A549 (cell line): ENCODE measurements at regions not wholly inside any gene's neighbourhood (a gene's known extent, or its start where the extent isn't known, plus 50 kb on each side); places are given as distances from the start of the nearest gene placed in this dataset.

Source experiments
- ATAC-seq, 2 experiments: fragments of 200-7000 bp in 1 of 2; fragments of >200 bp in 1 of 2; cut with Nextera tagmentation in 1 of 2; cut with Tn5 transposase in 1 of 2; 3 replicates each; pipeline versions ENCODE4 v1.8.0 to v1.9.1; 2018 to 2020; ENCODE audit warnings: mild to moderate bottlenecking in 1 of 2, moderate library complexity in 1 of 2
- CTCF ChIA-PET: fragments of 300-600 bp; sonication (Branson Sonifier 250); formaldehyde crosslinking; extraction: SDS; loops from one replicate; lab custom pipeline; 2021; ENCODE audit warnings: antibody characterized with exemption, inconsistent platforms; lab: Yijun Ruan, JAX
- POLR2A ChIA-PET: fragments of 350-600 bp; formaldehyde crosslinking; extraction: SDS; loops from one replicate; lab custom pipeline; 2021; ENCODE audit warnings: antibody characterized with exemption, inconsistent platforms; lab: Yijun Ruan, JAX
- DNase-seq, 2 experiments: peaks; one replicate each; pipeline versions ENCODE4 v3.0.0 to v3.0.0-alpha.2; 2011 to 2016; ENCODE audit warnings: low read depth in 1 of 2, low spot score in 1 of 2
- FAIRE-seq: peaks from 2 replicates; lab custom pipeline; 2011; peaks lifted over from hg19 to GRCh38; lab: Jason Lieb, UNC
- H3K27ac ChIP-seq, 2 experiments: fragments of >200 bp; sonication (Bioruptor Twin); formaldehyde crosslinking; 3 replicates each; pipeline ENCODE4 v1.5.1; 2016 to 2017
- H3K4me1 ChIP-seq: fragments of >200 bp; sonication (Bioruptor Twin); formaldehyde crosslinking; 3 replicates; pipeline ENCODE4 v1.6.1; 2016
- H3K4me2 ChIP-seq: fragments of >200 bp; sonication (Bioruptor Twin); formaldehyde crosslinking; 3 replicates; pipeline ENCODE4 v1.6.1; 2016
- H3K4me3 ChIP-seq: fragments of >200 bp; sonication (Bioruptor Twin); formaldehyde crosslinking; 3 replicates; pipeline ENCODE4 v1.5.1; 2016
- H3K9me3 ChIP-seq: fragments of >200 bp; sonication (Bioruptor Twin); formaldehyde crosslinking; 3 replicates; pipeline ENCODE4 v1.6.1; 2016
- ATOH8 ChIP-seq: fragments of 250-450 bp; sonication (Bioruptor Pico); IDR thresholded peaks from 2 replicates; pipeline ENCODE4 v1.5.0; 2020; ENCODE audit warnings: low read depth, mild to moderate bottlenecking, moderate library complexity
- CHD4 ChIP-seq: fragments of 200-600 bp; sonication (generic); IDR thresholded peaks from 2 replicates; pipeline ENCODE4 v1.6.1; 2016; ENCODE audit warnings: antibody characterized with exemption, mild to moderate bottlenecking, borderline replicate concordance
- ELK1 ChIP-seq: fragments of 150-350 bp; IDR thresholded peaks from 2 replicates; pipeline ENCODE4 v1.6.1; 2014; ENCODE audit warnings: low read depth, mild to moderate bottlenecking, low read length
- EP300 ChIP-seq, 2 experiments: fragments of >200 bp; sonication (Bioruptor Twin); formaldehyde crosslinking; IDR thresholded peaks; 2 replicates in 1 of 2; 3 replicates in 1 of 2; pipeline ENCODE4 v1.6.1; 2016 to 2017
- FOSL2 ChIP-seq, 2 experiments: fragments of 450-650 bp in 1 of 2; fragments of >200 bp in 1 of 2; sonication (Bioruptor Twin) in 1 of 2; formaldehyde crosslinking; IDR thresholded peaks; 2 replicates each; pipeline versions ENCODE4 v1.5.0 to v1.6.1; 2016 to 2020; ENCODE audit warnings: mild to moderate bottlenecking in 1 of 2, moderate library complexity in 1 of 2
- HDAC2 ChIP-seq: fragments of 200-600 bp; sonication (generic); IDR thresholded peaks from 2 replicates; pipeline ENCODE4 v1.6.1; 2016
- HMGXB4 ChIP-seq: fragments of 250-450 bp; sonication (Bioruptor Pico); IDR thresholded peaks from 2 replicates; pipeline ENCODE4 v1.5.0; 2021; ENCODE audit warnings: mild to moderate bottlenecking, moderate library complexity, borderline replicate concordance
- MAFK ChIP-seq: fragments of 450-650 bp; IDR thresholded peaks from 2 replicates; pipeline ENCODE4 v1.6.1; 2014; ENCODE audit not compliant: partially characterized antibody
- MAX ChIP-seq: IDR thresholded peaks from 2 replicates; pipeline ENCODE4 v1.6.1; 2012
- MYC ChIP-seq: IDR thresholded peaks from 2 replicates; pipeline ENCODE4 v1.6.1; 2012; ENCODE audit warnings: mild to moderate bottlenecking, inconsistent platforms, low read length, improper control_type of control experiment, borderline replicate concordance
- PBX3 ChIP-seq: IDR thresholded peaks from 2 replicates; pipeline ENCODE4 v1.6.1; 2012
- SREBF2 ChIP-seq: fragments of 450-650 bp; IDR thresholded peaks from 2 replicates; pipeline ENCODE4 v1.6.1; 2014; ENCODE audit warnings: mild to moderate bottlenecking, moderate library complexity
- TFCP2L1 ChIP-seq: fragments of 250-450 bp; sonication (Bioruptor Pico); IDR thresholded peaks from 2 replicates; pipeline ENCODE4 v1.5.0; 2021; ENCODE audit warnings: mild to moderate bottlenecking
- TP53 ChIP-seq: fragments of 250-450 bp; sonication (Bioruptor Pico); IDR thresholded peaks from 2 replicates; pipeline ENCODE4 v1.5.0; 2021; ENCODE audit warnings: mild to moderate bottlenecking, moderate library complexity
- ZFP36 ChIP-seq: fragments of 450-650 bp; IDR thresholded peaks from 2 replicates; pipeline ENCODE4 v1.6.1; 2014; ENCODE audit warnings: borderline replicate concordance; ENCODE audit not compliant: partially characterized antibody
- ZSCAN20 ChIP-seq: fragments of 250-450 bp; sonication (Bioruptor Pico); IDR thresholded peaks from 2 replicates; pipeline ENCODE4 v1.8.0; 2022; ENCODE audit warnings: mild to moderate bottlenecking, moderate library complexity
- WGBS: methylation state at CpG from one replicate; pipeline ENCODE4 v1.1.6; 2017; ENCODE audit errors: missing lambda C conversion rate; 5-methylcytosine and 5-hydroxymethylcytosine counted together
- TF ChIP-seq, protein P1 (sequence below): fragments of >200 bp; sonication (Bioruptor Twin); formaldehyde crosslinking; IDR thresholded peaks from 3 replicates; pipeline ENCODE4 v1.6.1; 2016
- TF ChIP-seq, protein P2 (sequence below): fragments of >200 bp; sonication (Bioruptor Twin); formaldehyde crosslinking; IDR thresholded peaks from 2 replicates; pipeline ENCODE4 v1.6.1; 2016
- TF ChIP-seq, protein P3 (sequence below): fragments of >200 bp; sonication (Bioruptor Twin); formaldehyde crosslinking; IDR thresholded peaks from 3 replicates; pipeline ENCODE4 v1.5.1; 2016

- TF ChIP-seq ATOH8, result no peak
- TF ChIP-seq TP53 (CRISPR knock-in tag), result no peak
- no peak for TF ChIP-seq ZSCAN20 (CRISPR knock-in tag)
- no peak for TF ChIP-seq SREBF2
- no peak for TF ChIP-seq FOSL2 (IDR thresholded peaks at IDR 0.05)
- TF ChIP-seq FOSL2 (CRISPR knock-in tag; IDR thresholded peaks at IDR 0.05), result no peak
Observed at GRCh38 chr21:36543924-36544323, 64.0 kb upstream of the CLDN14 start (continued).

DNA sequence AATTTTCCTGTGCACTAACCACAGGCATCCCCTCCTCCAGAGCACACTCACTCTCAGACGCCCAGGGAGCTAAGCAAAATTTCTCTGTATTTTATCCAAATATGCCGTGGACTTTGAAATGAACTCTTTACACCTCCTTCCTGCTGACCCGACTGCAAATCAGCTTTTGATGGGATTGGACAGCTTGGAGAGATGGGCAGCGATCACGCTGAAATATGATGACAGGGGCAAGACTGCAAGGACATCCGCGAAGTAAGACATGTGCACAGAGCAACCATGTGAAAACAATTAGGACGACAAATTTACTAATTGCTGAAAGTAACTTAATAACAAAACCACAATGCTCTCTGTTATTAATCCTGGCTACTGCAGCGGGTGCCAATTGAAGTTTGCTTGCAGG lies 64.6 kb upstream of the CLDN14 start:
- ATAC-seq (no peak), FAIRE-seq (no peak), DNase-seq (no peak)
- H3K4me3 ChIP-seq, result no peak overlapping the region
- no peak overlapping the region for H3K27ac ChIP-seq
- CTCF ChIA-PET, result no interaction called here
- H3K4me2 ChIP-seq, result no peak overlapping the region
- 86% methylated on average over 9 of the region's 9 CpGs for WGBS
- no peak for TF ChIP-seq PBX3
- no peaks in the 10 kb centered on the region for H3K4me1 ChIP-seq
- no peaks in the 10 kb centered on the region for H3K9me3 ChIP-seq
- POLR2A ChIA-PET, result no interaction called here

- ChIA-PET POLR2A (no interaction called here), CTCF (no interaction called here)
- ATAC-seq (no peak), FAIRE-seq (no peak), DNase-seq (no peak)
- Histone ChIP-seq H3K4me3 (no peak overlapping the region), H3K4me2 (no peak overlapping the region), H3K9me3 (no peaks in the 10 kb centered on the region), H3K4me1 (no peaks in the 10 kb centered on the region), H3K27ac (no peak overlapping the region)
- TF ChIP-seq MAX, result no peak
- 79% methylated on average over 5 of the region's 6 CpGs for WGBS
Observed at GRCh38 chr21:36545776-36546511, 66.0 kb upstream of the CLDN14 start.

GRCh38 chr21:36547464-36547863 lies 67.5 kb upstream of the CLDN14 start:
- ATAC-seq, result no peak

More at GRCh38 chr21:36547464-36547863, 67.5 kb upstream of the CLDN14 start:
- FAIRE-seq (no peak), DNase-seq (no peak)
- H3K4me2 ChIP-seq, result no peak overlapping the region
- WGBS, result 75% methylated on average over 14 of the region's 14 CpGs
- H3K4me3 ChIP-seq, result no peak overlapping the region
- no peaks in the 10 kb centered on the region for H3K9me3 ChIP-seq
- TF ChIP-seq MAFK (no peak), HDAC2 (no peak), TFCP2L1 (CRISPR knock-in tag) (no peak), TP53 (CRISPR knock-in tag) (no peak), HMGXB4 (no peak), ELK1 (no peak), MYC (no peak), ZFP36 (no peak), CHD4 (no peak), EP300 (IDR thresholded peaks at IDR 0.05) (no peak)
- TF ChIP-seq, protein P1, sequence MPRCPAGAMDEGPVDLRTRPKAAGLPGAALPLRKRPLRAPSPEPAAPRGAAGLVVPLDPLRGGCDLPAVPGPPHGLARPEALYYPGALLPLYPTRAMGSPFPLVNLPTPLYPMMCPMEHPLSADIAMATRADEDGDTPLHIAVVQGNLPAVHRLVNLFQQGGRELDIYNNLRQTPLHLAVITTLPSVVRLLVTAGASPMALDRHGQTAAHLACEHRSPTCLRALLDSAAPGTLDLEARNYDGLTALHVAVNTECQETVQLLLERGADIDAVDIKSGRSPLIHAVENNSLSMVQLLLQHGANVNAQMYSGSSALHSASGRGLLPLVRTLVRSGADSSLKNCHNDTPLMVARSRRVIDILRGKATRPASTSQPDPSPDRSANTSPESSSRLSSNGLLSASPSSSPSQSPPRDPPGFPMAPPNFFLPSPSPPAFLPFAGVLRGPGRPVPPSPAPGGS, result no peak
- TF ChIP-seq, protein P2, sequence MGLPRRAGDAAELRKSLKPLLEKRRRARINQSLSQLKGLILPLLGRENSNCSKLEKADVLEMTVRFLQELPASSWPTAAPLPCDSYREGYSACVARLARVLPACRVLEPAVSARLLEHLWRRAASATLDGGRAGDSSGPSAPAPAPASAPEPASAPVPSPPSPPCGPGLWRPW, result no peak
- TF ChIP-seq, protein P3, sequence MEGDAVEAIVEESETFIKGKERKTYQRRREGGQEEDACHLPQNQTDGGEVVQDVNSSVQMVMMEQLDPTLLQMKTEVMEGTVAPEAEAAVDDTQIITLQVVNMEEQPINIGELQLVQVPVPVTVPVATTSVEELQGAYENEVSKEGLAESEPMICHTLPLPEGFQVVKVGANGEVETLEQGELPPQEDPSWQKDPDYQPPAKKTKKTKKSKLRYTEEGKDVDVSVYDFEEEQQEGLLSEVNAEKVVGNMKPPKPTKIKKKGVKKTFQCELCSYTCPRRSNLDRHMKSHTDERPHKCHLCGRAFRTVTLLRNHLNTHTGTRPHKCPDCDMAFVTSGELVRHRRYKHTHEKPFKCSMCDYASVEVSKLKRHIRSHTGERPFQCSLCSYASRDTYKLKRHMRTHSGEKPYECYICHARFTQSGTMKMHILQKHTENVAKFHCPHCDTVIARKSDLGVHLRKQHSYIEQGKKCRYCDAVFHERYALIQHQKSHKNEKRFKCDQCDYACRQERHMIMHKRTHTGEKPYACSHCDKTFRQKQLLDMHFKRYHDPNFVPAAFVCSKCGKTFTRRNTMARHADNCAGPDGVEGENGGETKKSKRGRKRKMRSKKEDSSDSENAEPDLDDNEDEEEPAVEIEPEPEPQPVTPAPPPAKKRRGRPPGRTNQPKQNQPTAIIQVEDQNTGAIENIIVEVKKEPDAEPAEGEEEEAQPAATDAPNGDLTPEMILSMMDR, result no peak
- H3K4me1 ChIP-seq, result no peaks in the 10 kb centered on the region
- ChIA-PET POLR2A (no interaction called here), CTCF (interaction anchor here (1.2 to 1.5 kb wide), 2 partner anchors 38 to 42 kb away, joined by 3 to 4 read pairs; no protein-coding TSS in a partner anchor)
- H3K27ac ChIP-seq, result no peak overlapping the region
